Osteocyte (in vitro differentiated cells): ENCODE measurements at regions not wholly inside any gene's neighbourhood (a gene's known extent, or its start where the extent isn't known, plus 50 kb on each side); places are given as distances from the start of the nearest gene placed in this dataset.

Experiments
- DNase-seq: peaks from one replicate; pipeline ENCODE4 v3.0.0; 2021; ENCODE audit warnings: mixed read lengths; ENCODE audit not compliant: unreplicated experiment; ENCODE audit errors: extremely low spot score
- H3K27ac Mint-ChIP-seq: one replicate; pipeline ENCODE4 v1.8.0; 2021; ENCODE audit warnings: mild to moderate bottlenecking, mixed read lengths; ENCODE audit not compliant: unreplicated experiment
- H3K27me3 Mint-ChIP-seq: one replicate; pipeline ENCODE4 v1.8.0; 2021; ENCODE audit warnings: mixed read lengths; ENCODE audit not compliant: unreplicated experiment
- H3K36me3 Mint-ChIP-seq: one replicate; pipeline ENCODE4 v1.8.0; 2021; ENCODE audit warnings: mixed read lengths; ENCODE audit not compliant: unreplicated experiment
- H3K4me1 Mint-ChIP-seq: one replicate; pipeline ENCODE4 v1.8.0; 2021; ENCODE audit warnings: mixed read lengths; ENCODE audit not compliant: unreplicated experiment
- H3K4me3 Mint-ChIP-seq: one replicate; pipeline ENCODE4 v1.8.0; 2021; ENCODE audit warnings: mild to moderate bottlenecking, moderate library complexity, mixed read lengths; ENCODE audit not compliant: unreplicated experiment
- H3K9me3 Mint-ChIP-seq: one replicate; pipeline ENCODE4 v1.8.0; 2021; ENCODE audit warnings: mixed read lengths; ENCODE audit not compliant: unreplicated experiment
- CTCF ChIP-seq: fragments of 200-600 bp; sonication (generic); IDR thresholded peaks from 2 replicates; pipeline ENCODE4 v1.5.0; 2021; ENCODE audit warnings: antibody characterized with exemption, mild to moderate bottlenecking, moderate library complexity

DNA sequence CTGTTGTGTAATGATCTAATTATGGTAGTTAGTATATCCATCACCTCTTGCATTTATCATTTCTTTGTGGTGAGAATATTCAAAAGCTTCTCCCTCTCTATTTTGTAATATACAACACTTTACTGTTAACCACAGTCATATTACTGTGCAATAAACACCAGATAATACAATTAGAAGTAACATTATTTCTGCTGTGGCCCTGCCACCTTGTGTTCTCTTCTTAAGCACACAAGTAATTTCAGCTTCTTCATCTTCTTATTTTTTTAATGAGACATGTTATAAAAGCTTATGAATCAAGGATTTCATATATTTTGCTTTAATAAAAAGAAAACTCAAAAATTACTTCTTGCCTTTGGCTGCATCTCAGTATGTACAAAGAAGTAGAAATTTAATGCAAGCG, 675.2 kb upstream of the INTU start:
- no peaks in the 10 kb centered on the region for H3K9me3 Mint-ChIP-seq
- H3K27me3 Mint-ChIP-seq = no peaks in the 10 kb centered on the region
- H3K27ac Mint-ChIP-seq = no peak overlapping the region
- no peaks in the 10 kb centered on the region for H3K36me3 Mint-ChIP-seq
- no peak overlapping the region for H3K4me3 Mint-ChIP-seq
- no peak for DNase-seq
- peaks cover 11% of the 10 kb centered on the region for H3K4me1 Mint-ChIP-seq
- peak; percentile 48 for TF ChIP-seq CTCF

DNA sequence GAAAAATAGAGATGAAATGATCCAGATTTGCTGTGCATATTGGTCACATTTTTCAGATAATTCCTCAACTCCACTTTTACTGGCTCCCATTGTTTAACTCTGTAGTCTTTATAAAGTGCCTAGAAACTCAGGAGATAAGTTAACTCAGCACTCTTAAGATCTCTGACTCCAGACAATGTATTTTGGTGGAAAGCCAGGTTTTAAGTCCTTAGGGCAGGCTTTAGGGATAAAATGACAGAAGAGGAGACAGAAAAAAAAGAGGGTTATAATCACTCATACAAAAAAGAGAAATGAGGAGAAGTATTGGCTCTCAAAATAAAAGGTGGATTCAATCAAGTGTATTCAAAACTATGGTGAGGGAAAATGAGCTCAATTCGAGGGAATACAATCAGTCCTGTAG, 674.8 kb upstream of the INTU start:
- Mint-ChIP-seq H3K27me3 (no peaks in the 10 kb centered on the region), H3K36me3 (no peaks in the 10 kb centered on the region), H3K4me3 (no peak overlapping the region), H3K9me3 (no peaks in the 10 kb centered on the region), H3K4me1 (peaks cover 11% of the 10 kb centered on the region), H3K27ac (no peak overlapping the region)
- TF ChIP-seq CTCF = no peak
- no peak for DNase-seq

DNA sequence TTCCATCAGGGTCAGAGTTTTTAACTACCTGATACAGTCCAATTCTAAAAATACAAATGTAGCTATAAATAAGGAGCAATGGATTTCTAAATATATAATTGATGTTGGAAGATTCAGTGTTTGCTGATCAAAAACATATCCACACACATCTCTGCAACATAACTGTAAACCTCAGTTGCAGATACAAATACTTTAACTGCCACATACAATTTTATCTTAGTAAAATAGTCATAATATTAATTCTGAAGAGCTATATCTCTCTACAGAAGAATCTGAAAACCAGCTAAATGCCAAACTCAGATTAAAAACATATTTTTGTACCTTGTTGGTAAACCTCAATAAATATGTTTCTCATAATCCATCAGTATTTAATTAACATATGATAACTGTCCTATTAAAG, 674.3 kb upstream of the INTU start:
- TF ChIP-seq CTCF = no peak
- no peak for DNase-seq
- no peaks in the 10 kb centered on the region for H3K36me3 Mint-ChIP-seq
- H3K4me3 Mint-ChIP-seq = no peak overlapping the region
- H3K27me3 Mint-ChIP-seq = no peaks in the 10 kb centered on the region
- H3K4me1 Mint-ChIP-seq = peaks cover 11% of the 10 kb centered on the region
- no peaks in the 10 kb centered on the region for H3K9me3 Mint-ChIP-seq
- H3K27ac Mint-ChIP-seq = no peak overlapping the region

- TF ChIP-seq CTCF = no peak
- no peaks in the 10 kb centered on the region for H3K9me3 Mint-ChIP-seq
- H3K27ac Mint-ChIP-seq = no peak overlapping the region
- no peak overlapping the region for H3K4me3 Mint-ChIP-seq
- H3K27me3 Mint-ChIP-seq = no peaks in the 10 kb centered on the region
- peaks cover 11% of the 10 kb centered on the region for H3K4me1 Mint-ChIP-seq
- no peak for DNase-seq
- H3K36me3 Mint-ChIP-seq = no peaks in the 10 kb centered on the region
These were observed 673.6 kb upstream of the INTU start for GRCh38 chr4:126959056-126959745.

GRCh38 chr4:126960760-126961159, 672.0 kb upstream of the INTU start:
- TF ChIP-seq CTCF = no peak
- H3K27ac Mint-ChIP-seq = no peak overlapping the region
- H3K4me3 Mint-ChIP-seq = no peak overlapping the region
- H3K27me3 Mint-ChIP-seq = no peaks in the 10 kb centered on the region
- peaks cover 11% of the 10 kb centered on the region for H3K4me1 Mint-ChIP-seq
- DNase-seq = no peak
- H3K9me3 Mint-ChIP-seq = no peaks in the 10 kb centered on the region
- no peaks in the 10 kb centered on the region for H3K36me3 Mint-ChIP-seq
